Heart right ventricle (tissue), 16 donors: ENCODE measurements at regions not wholly inside any gene's neighbourhood (a gene's known extent, or its start where the extent isn't known, plus 50 kb on each side); places are given as distances from the start of the nearest gene placed in this dataset.
A peak's percentile ranks its signal among the peaks of the same experiment; 100 is the strongest.

Experiments
- ATAC-seq, 8 donors: fragments of 200-7000 bp; cut with Tn5 transposase; one replicate each; pipeline ENCODE4 v1.9.1; 2020; ENCODE audit warnings: mild to moderate bottlenecking in 8 of 8, moderate library complexity in 8 of 8, moderate number of reproducible peaks in 1 of 8
- DNase-seq, 2 donors: peaks; one replicate each; pipeline ENCODE4 v3.0.0-alpha.2; 2020
- H3K27ac ChIP-seq, 10 donors: fragments of 200-600 bp; sonication (generic) in 2 of 10; one replicate each; pipeline versions ENCODE4 v1.5.0 to v1.8.0; 2020 to 2022; ENCODE audit warnings: mild to moderate bottlenecking in 3 of 10
- H3K27me3 ChIP-seq, 7 donors: fragments of 200-600 bp; one replicate each; pipeline ENCODE4 v1.8.0; 2021 to 2022; ENCODE audit warnings: mild to moderate bottlenecking in 2 of 7
- H3K36me3 ChIP-seq, 9 donors: fragments of 200-600 bp; sonication (generic) in 1 of 9; one replicate each; pipeline versions ENCODE4 v1.5.0 to v1.8.0; 2020 to 2022; ENCODE audit warnings: mild to moderate bottlenecking in 2 of 9
- H3K4me1 ChIP-seq, 9 donors: fragments of 200-600 bp; sonication (generic) in 1 of 9; one replicate each; pipeline versions ENCODE4 v1.5.0 to v1.8.0; 2020 to 2022; ENCODE audit warnings: mild to moderate bottlenecking in 4 of 9
- H3K4me3 ChIP-seq, 10 donors: fragments of 200-600 bp; sonication (generic) in 2 of 10; one replicate each; pipeline versions ENCODE4 v1.5.0 to v1.8.0; 2020 to 2022; ENCODE audit warnings: mild to moderate bottlenecking in 7 of 10, moderate library complexity in 2 of 10
- H3K9me3 ChIP-seq, 11 donors: fragments of 200-600 bp in 10 of 11; sonication (generic) in 2 of 11; one replicate each; pipeline versions ENCODE4 v1.5.0 to v1.8.0; 2013 to 2022; ENCODE audit warnings: mild to moderate bottlenecking in 2 of 11, control low read depth in 1 of 11, moderate library complexity in 1 of 11
- CTCF ChIP-seq, 9 donors: fragments of 200-600 bp; sonication (generic) in 2 of 9; IDR thresholded peaks; one replicate each; pipeline versions ENCODE4 v1.5.0 to v1.8.0; 2021 to 2022; ENCODE audit warnings: antibody characterized with exemption in 9 of 9, mild to moderate bottlenecking in 5 of 9, moderate library complexity in 1 of 9
- WGBS, 2 donors: extraction: QIAGEN DNeasy Blood & Tissue Kit; methylation state at CpG; one replicate each; pipeline ENCODE4 v1.1.7; 2013; ENCODE audit warnings: inconsistent platforms in 1 of 2; 5-methylcytosine and 5-hydroxymethylcytosine counted together
- intact Hi-C, 10 donors: fragments of 100-400 bp; cut with DNase I; formaldehyde crosslinking; loops; one replicate each; pipeline versions ENCODE4 v1.11.1 to v1.14.2; 2022
- donor health status: Arrhythmogenic right ventricular cardiomyopathy.
- donor health status: ischemic (EF 13 %, LVEDD 7.1; RV severe dilation, severe dysfunction).
- donor health status: healthy with polysubstance abuse.
- donor health status: DM: no; HTN: yes; CAD: no.
- donor health status: DM: no; HTN: no; CAD: no.
- donor health status: ischemic (EF 25% LVEDD 6.9; RV normal size, moderate dysfunction).
- donor health status: ischemic (EF 25% LVEDD 5.7; RV mildly dilated, moderate dysfunction).
- donor health status: healthy.
- donor health status: DM: yes; HTN: yes; CAD: no.
- donor health status: Ischemic cardiomyopathy.
- donor health status: ischemic (EF 35%, LVEDD 5.7; RV mildly dilated, moderate dysfunction).
- donor health status: nonischemic (EF 11% LVEDD 7.7; RV severe dilation, severe dysfunction).
- donor health status: DM: yes; HTN: yes; CAD: no.
- donor health status: PGD.
- donor health status: ischemic (EF 29% LVEDD 5.4; RV normal size, mild dysfunction).
- donor health status: nonischemic (EF 23%, LVEDD 6.1; RV moderate dilation, normal function).

GRCh38 chr15:99446565-99447496 is 119.0 kb upstream of the MEF2A start:
- peaks cover 35 to 80% (median 50%) of the 10 kb centered on the region in 9 donors for H3K4me1 ChIP-seq
- no peaks in the 10 kb centered on the region for H3K27me3 ChIP-seq
- WGBS, 2 donors, result 88 to 89% methylated on average over 35 of the region's 35 CpGs
- peak overlapping the region in 3 of 10 donors; percentile 2 to 32 (median 21) for H3K27ac ChIP-seq
- intact Hi-C loops, result no loop called here
- DNase-seq (peak in 1 of 2 donors; percentile 4), ATAC-seq (no peak)
- TF ChIP-seq CTCF (IDR thresholded peaks at IDR 0.05), result no peak
- no peaks in the 10 kb centered on the region for H3K9me3 ChIP-seq
- H3K36me3 ChIP-seq, result no peaks in the 10 kb centered on the region
- no peak overlapping the region for H3K4me3 ChIP-seq

GRCh38 chr15:99447497-99448371 is 118.0 kb upstream of the MEF2A start:
- H3K4me1 ChIP-seq, result peaks cover 35 to 80% (median 50%) of the 10 kb centered on the region in 9 donors
- H3K27ac ChIP-seq, result peak overlapping the region in 5 of 10 donors; percentile 2 to 99 (median 8)
- DNase-seq, result peak in 1 of 2 donors; percentile 3
- H3K4me3 ChIP-seq, result no peak overlapping the region
- no peaks in the 10 kb centered on the region for H3K9me3 ChIP-seq
- no peaks in the 10 kb centered on the region for H3K27me3 ChIP-seq
- ATAC-seq, result no peak
- H3K36me3 ChIP-seq, result no peaks in the 10 kb centered on the region
- WGBS, 2 donors, result 51 to 58% methylated on average over 28 of the region's 28 CpGs
- intact Hi-C loops, result no loop called here
- TF ChIP-seq CTCF (IDR thresholded peaks at IDR 0.05), result no peak

- peak overlapping the region in 7 of 10 donors; percentile 6 to 99 (median 92) for H3K27ac ChIP-seq
- 56 to 71% methylated on average over 4 of the region's 4 CpGs for WGBS, 2 donors
- H3K36me3 ChIP-seq, result no peaks in the 10 kb centered on the region
- ATAC-seq, result no peak
- no peak for DNase-seq
- H3K4me3 ChIP-seq, result no peak overlapping the region
- no peaks in the 10 kb centered on the region for H3K9me3 ChIP-seq
- intact Hi-C loops, result no loop called here
- no peak for TF ChIP-seq CTCF (IDR thresholded peaks at IDR 0.05)
- peaks cover 39 to 80% (median 54%) of the 10 kb centered on the region in 9 donors for H3K4me1 ChIP-seq
- no peaks in the 10 kb centered on the region for H3K27me3 ChIP-seq
Observed at GRCh38 chr15:99449514-99449913, 116.3 kb upstream of the MEF2A start.

GRCh38 chr15:99450896-99451358 is 114.9 kb upstream of the MEF2A start:
- peaks cover 50 to 87% (median 68%) of the 10 kb centered on the region in 9 donors for H3K4me1 ChIP-seq
- no peaks in the 10 kb centered on the region for H3K9me3 ChIP-seq
- H3K4me3 ChIP-seq, result peak overlapping the region in 3 of 10 donors; percentile 3 to 12 (median 7)
- no peaks in the 10 kb centered on the region for H3K27me3 ChIP-seq
- DNase-seq (peak; percentile 81 to 91), ATAC-seq (peak; percentile 16 to 67 (median 40))
- WGBS, 2 donors, result 28 to 31% methylated on average over 14 of the region's 14 CpGs
- TF ChIP-seq CTCF (IDR thresholded peaks at IDR 0.05), result no peak
- intact Hi-C loops, result loop anchor here in 4 of 10 donors (5.0 kb wide), 3 partner anchors 44 to 116 kb away; partner anchors contain the start of gene MEF2A (in 3 of the 4)
- no peaks in the 10 kb centered on the region for H3K36me3 ChIP-seq
- H3K27ac ChIP-seq, result peak overlapping the region; percentile 48 to 99 (median 94)
